RPMI8226 (cell line): ENCODE measurements at regions not wholly inside any gene's neighbourhood (a gene's known extent, or its start where the extent isn't known, plus 50 kb on each side); places are given as distances from the start of the nearest gene placed in this dataset.

ENCODE experiments used
- DNase-seq: peaks from one replicate; pipeline ENCODE4 v3.0.0-alpha.2; 2015

DNA sequence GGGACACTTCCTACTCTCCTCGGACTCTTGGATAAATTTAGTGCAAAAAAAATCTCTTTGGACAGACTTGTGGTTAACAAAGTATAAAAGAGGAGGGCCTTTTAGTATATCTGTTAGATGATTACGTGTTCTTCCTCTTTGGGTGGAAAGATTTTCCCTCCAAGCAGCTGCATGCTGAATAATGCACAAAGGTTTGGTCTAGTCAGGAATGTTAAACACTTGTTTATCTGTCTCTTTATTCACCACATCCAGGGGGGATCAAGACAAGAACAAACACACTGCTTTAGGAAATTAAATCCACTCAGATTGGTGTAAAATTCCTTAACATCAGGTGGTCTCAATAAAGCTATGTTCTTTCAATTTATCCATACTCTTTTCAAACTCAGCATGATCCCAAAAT lies 260.9 kb upstream of the CHD6 start:
- no peak for DNase-seq

- no peak for DNase-seq
These were observed 259.7 kb upstream of the CHD6 start for GRCh38 chr20:41877911-41878310.

GRCh38 chr20:41874658-41875057 lies 256.5 kb upstream of the CHD6 start:
- DNase-seq: no peak

- DNase-seq: no peak
These were observed 254.8 kb upstream of the CHD6 start for GRCh38 chr20:41872930-41873329.

GRCh38 chr20:41870869-41871462 lies 252.8 kb upstream of the CHD6 start:
- no peak for DNase-seq

DNA sequence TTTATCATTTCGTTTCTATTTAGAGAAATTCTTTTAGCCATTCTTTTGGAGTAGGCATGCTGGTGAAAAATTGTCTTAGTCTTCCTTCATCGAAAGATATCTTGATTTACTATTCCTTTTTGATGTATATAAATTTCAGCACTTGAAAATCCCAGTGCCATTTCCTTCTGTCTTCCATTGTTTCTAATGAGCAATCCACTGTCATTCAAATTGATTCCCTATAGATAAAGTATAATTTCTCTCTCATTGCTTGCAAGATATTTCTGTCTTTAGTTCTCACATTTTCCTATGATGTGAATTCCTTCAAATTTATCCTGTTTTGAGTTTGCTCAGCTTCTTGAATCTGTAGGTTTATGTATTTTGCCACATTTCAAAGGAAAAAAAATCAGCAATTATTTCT lies 251.1 kb upstream of the CHD6 start:
- DNase-seq: no peak

GRCh38 chr20:41865938-41866337 lies 247.8 kb upstream of the CHD6 start:
- DNase-seq: no peak

DNA sequence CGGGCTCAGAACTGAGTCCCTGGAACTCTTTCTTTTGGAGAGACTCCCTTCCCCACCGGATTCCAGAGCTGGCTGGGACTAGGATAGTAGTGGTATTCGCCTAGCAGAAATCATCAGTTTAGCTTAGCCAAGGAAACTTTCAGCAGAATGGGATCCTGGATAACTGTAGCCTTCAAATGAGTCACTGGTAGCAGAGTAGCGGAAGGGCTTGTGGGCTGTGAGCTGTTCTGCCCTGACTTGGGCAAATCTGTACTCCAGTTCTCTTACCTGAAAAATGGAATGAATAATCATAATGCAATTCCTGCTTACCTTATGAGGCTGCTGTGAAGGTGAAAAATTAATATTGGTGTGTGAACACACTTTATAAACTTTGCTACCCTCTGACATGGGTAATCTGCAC lies 244.3 kb upstream of the CHD6 start:
- no peak for DNase-seq

DNA sequence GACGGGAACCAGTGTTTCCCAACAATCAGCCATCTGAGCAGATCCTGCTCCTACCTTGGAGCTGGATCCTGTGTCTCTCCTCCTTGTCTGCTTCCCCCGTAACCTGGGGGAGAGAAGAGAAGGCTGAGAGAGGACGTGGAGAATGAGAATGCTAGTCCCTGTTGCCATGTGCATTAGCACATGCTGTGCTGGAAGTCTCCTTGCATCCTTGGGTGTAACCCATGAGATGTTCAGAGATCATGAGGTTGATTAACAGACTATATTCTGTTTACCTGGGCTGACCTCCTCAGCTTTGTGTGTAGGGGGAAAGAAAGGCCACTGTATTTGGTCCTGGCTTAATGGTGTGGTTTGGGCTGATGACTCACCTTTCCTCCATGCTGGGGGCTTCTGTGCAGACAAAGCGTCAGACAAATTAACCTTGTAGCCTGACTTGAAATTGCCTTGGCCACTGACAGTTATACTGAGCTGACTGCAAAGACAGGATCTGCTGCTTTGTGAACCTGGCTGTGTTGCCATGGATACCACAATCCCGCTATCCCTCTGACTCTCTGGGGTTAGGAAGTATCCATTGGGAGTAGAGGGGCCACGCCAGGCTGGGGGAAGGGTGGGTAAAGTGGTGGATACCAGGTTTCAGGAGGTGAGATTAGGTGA lies 243.7 kb upstream of the CHD6 start:
- no peak for DNase-seq

DNA sequence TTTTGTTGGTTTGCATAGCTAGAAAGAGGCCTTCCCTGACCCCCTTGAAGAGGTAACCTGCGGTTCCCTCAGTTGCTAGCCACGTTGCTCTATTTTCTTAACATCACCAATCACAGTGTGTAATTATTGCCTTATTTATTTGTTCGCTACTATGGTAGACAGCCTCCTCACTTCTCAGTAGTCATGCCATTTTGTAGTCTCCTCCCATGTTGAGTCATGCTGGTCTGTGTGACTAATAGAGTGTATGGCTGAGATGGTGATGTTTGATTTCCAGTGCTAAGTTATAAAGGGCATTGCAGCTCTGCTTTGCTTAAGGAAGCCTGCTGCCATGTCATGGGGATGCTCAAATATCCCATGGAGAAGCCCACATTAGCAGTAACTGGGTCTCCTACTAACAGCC lies 236.6 kb upstream of the CHD6 start:
- no peak for DNase-seq

- DNase-seq: no peak
These were observed 235.6 kb upstream of the CHD6 start for GRCh38 chr20:41853806-41854205.

DNA sequence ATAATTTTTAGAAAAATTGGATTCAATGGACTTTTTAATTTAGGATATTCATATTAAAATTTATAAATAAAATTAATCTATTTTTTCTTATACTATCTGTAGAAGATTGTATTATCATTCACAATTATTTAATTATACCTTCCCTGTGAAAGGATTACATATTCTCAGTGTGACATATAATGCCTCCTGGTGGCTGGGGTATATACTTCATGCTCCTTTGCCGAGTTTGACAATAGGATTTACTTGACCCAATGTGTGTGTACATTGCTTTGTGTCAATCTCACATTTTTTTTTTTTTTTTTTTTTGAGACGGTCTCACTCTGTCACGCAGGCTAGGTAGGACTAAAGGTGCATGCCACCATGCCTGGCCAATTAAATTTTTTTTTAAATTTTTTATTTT lies 230.0 kb upstream of the CHD6 start:
- DNase-seq: no peak

GRCh38 chr20:41837669-41838224 lies 219.6 kb upstream of the CHD6 start:
- DNase-seq: no peak

DNA sequence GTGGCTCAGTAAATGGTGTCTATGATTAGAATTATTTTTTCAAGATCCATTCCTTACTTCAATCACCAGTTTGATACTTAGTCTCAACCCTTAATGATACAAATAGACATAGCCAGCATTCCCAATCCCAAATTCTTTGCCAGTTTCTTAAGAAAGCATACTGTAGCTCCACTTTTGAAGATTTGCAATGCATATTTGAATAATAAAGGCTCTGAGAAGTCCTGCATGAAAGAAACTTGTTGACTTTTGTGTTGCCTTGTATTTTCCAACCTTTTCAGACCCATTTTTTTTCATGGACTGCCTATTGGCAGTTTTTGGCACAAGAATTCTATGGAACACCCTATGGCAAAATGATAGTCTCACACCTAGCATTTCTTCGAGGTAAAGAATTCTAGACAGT lies 215.6 kb upstream of the CHD6 start:
- DNase-seq: no peak

GRCh38 chr20:41830702-41831101 lies 212.5 kb upstream of the CHD6 start:
- no peak for DNase-seq

DNA sequence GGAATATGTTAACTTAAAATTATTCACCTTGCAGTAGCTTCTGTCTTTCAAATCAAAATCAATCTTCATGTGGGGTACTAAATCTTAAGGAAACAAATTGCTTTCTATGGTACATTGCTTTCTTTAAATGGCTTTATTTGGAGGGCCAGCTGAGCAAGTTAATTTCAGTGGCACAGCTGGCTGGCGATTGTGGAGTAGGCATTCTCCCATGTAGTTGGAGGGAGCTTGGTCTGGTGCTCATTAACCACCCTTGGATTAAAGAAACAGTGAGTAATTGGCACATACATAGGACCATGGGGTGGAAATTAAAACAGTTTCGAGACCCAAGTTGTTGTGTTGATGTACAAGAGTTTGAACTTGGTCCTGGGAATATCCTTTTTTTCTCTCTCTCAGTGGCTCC lies 201.3 kb upstream of the CHD6 start:
- DNase-seq: no peak

DNA sequence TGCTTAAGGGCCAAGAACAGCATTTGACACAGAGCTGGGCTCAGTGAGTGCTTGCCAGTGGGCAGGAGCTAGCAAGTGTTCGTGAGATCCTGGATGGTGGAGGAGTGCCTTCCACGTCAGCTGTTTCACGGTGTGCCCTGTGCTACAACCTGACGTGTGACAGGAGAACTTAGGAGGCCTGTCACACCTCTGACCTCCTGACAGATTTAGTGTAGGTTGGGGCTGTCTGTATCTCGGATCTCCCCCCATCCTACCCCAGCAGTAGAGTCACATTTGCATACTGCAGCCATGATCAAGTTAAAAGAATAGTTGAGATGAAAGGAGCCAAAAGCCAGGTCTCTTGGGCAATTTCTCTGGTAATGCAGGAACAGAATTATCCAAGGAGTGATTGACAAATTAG lies 200.8 kb upstream of the CHD6 start:
- no peak for DNase-seq

GRCh38 chr20:41818369-41818768 lies 200.2 kb upstream of the CHD6 start:
- DNase-seq: no peak

GRCh38 chr20:41811456-41811855 lies 193.3 kb upstream of the CHD6 start:
- DNase-seq: no peak

- no peak for DNase-seq
These were observed 181.9 kb upstream of the CHD6 start for GRCh38 chr20:41800040-41800439.

GRCh38 chr20:41798930-41799502 lies 180.8 kb upstream of the CHD6 start:
- no peak for DNase-seq

DNA sequence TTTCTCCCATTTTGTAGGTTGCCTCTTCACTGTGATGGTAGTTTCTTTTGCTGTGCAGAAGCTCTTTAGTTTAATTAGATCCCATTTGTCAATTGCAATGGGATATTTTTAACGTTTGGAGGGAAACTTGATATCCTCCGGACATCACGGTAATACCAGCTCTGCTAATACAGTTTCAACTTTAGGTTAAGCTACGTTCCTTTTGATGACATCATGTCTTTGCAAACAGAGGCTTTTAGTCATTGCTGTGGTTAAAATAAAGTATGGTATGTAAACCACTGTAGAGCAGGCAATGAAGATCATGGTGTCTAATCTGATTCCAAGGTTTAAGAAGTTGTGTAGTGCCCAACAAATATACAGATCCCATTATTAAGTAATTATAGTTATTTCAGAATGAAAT lies 168.0 kb upstream of the CHD6 start:
- DNase-seq: no peak

GRCh38 chr20:41784209-41784958 lies 166.2 kb upstream of the CHD6 start:
- no peak for DNase-seq
